HCT116 (cell line): ENCODE measurements at regions not wholly inside any gene's neighbourhood (a gene's known extent, or its start where the extent isn't known, plus 50 kb on each side); places are given as distances from the start of the nearest gene placed in this dataset.

Experiments
- ATAC-seq: fragments of 200-7000 bp; cut with Tn5 transposase; 2 replicates; pipeline ENCODE4 v1.9.1; 2020; ENCODE audit warnings: mild to moderate bottlenecking, moderate library complexity
- BruUV-seq: library from RNA; stranded (reverse); fragments of 400-500 nt; replicated peaks from 2 replicates; lab custom pipeline; 2021; lab: Mats Ljungman, UMichigan
- CTCF ChIA-PET: fragments of 300-600 bp; sonication (Branson Sonifier 250); formaldehyde crosslinking; loops from one replicate; lab custom pipeline; 2021; ENCODE audit warnings: antibody characterized with exemption; lab: Charles Lee
- POLR2A ChIA-PET: fragments of 300-600, 350-600 bp; sonication (Branson Sonifier 250); formaldehyde crosslinking; loops from one replicate; lab custom pipeline; 2021; ENCODE audit warnings: antibody characterized with exemption; lab: Charles Lee
- RAD21 ChIA-PET, 2 experiments: fragments of 300-600 bp; sonication (Branson Sonifier 250); formaldehyde crosslinking; loops; one replicate each; lab custom pipeline; 2023; ENCODE audit warnings: low total read pairs in 2 of 2; ENCODE audit not compliant: uncharacterized antibody in 2 of 2, unreplicated experiment in 2 of 2, low non-redundant PET in 1 of 2; lab: Charles Lee
- DNase-seq: peaks from one replicate; pipeline ENCODE4 v3.0.0-alpha.2; 2010; ENCODE audit warnings: low read depth, low spot score
- H2AFZ ChIP-seq: fragments of 200-600 bp; shearing (Covaris generic), sonication (generic); 2 replicates; pipeline ENCODE4 v1.6.1; 2017; ENCODE audit warnings: low read depth, mixed run types, mixed read lengths, antibody characterized with exemption, low read length; ENCODE audit not compliant: poor library complexity, severe bottlenecking
- H3K27ac ChIP-seq: 2 replicates; pipeline ENCODE4 v1.5.1; 2012; ENCODE audit warnings: low read depth, low read length
- H3K27me3 ChIP-seq: fragments of 200-600 bp; sonication (generic); 2 replicates; pipeline ENCODE4 v1.6.1; 2016; ENCODE audit warnings: mixed run types, low read length, mixed read lengths; ENCODE audit not compliant: insufficient read depth
- H3K36me3 ChIP-seq, 2 experiments: fragments of 200-500 bp in 1 of 2; fragments of 200-600 bp in 1 of 2; sonication (Bioruptor generic) in 1 of 2; sonication (generic) in 1 of 2; 2 replicates each; pipeline versions ENCODE4 v1.5.1 to v1.6.1; 2014 to 2016; ENCODE audit warnings: low read length in 2 of 2, inconsistent platforms in 1 of 2, mixed read lengths in 1 of 2, mixed run types in 1 of 2; ENCODE audit not compliant: insufficient read depth in 2 of 2, control insufficient read depth in 1 of 2
- H3K4me1 ChIP-seq, 2 experiments: fragments of 200-600 bp in 1 of 2; sonication (generic) in 1 of 2; 2 replicates each; pipeline versions ENCODE4 v1.5.1 to v1.6.1; 2012 to 2017; ENCODE audit warnings: low read length in 2 of 2, inconsistent platforms in 1 of 2, mild to moderate bottlenecking in 1 of 2, mixed read lengths in 1 of 2, mixed run types in 1 of 2, moderate library complexity in 1 of 2; ENCODE audit not compliant: insufficient read depth in 2 of 2, control insufficient read depth in 1 of 2
- H3K4me2 ChIP-seq: fragments of 200-600 bp; sonication (generic); 2 replicates; pipeline ENCODE4 v1.6.1; 2017; ENCODE audit warnings: mixed run types, low read length, mixed read lengths
- H3K4me3 ChIP-seq, 2 experiments: fragments of 200-600 bp in 1 of 2; sonication (generic) in 1 of 2; replicated peaks in 1 of 2; 2 replicates each; pipeline ENCODE4 v1.5.1; 2011 to 2016; ENCODE audit warnings: low read length in 2 of 2, control low read depth in 1 of 2, low read depth in 1 of 2, mild to moderate bottlenecking in 1 of 2, mixed read lengths in 1 of 2, mixed run types in 1 of 2
- H3K79me2 ChIP-seq: fragments of 200-600 bp; sonication (generic); 2 replicates; pipeline ENCODE4 v1.6.1; 2017; ENCODE audit warnings: mild to moderate bottlenecking, mixed run types, low read length, moderate library complexity, mixed read lengths; ENCODE audit not compliant: insufficient read depth
- H3K9ac ChIP-seq: fragments of 200-600 bp; sonication (generic); 2 replicates; pipeline ENCODE4 v1.6.1; 2016; ENCODE audit warnings: low read length, mixed read lengths
- H3K9me2 ChIP-seq: fragments of 200-600 bp; sonication (generic), shearing (Covaris generic); 2 replicates; pipeline ENCODE4 v1.6.1; 2017; ENCODE audit warnings: mixed run types, mild to moderate bottlenecking, moderate library complexity; ENCODE audit not compliant: insufficient read depth
- H3K9me3 ChIP-seq, 2 experiments: fragments of 200-500 bp in 1 of 2; fragments of 200-600 bp in 1 of 2; sonication (Bioruptor generic) in 1 of 2; sonication (generic) in 1 of 2; 2 replicates each; pipeline ENCODE4 v1.6.1; 2014 to 2017; ENCODE audit warnings: low read length in 2 of 2, mixed read lengths in 2 of 2, inconsistent platforms in 1 of 2, low read depth in 1 of 2, mild to moderate bottlenecking in 1 of 2, mixed run types in 1 of 2, moderate library complexity in 1 of 2; ENCODE audit not compliant: control insufficient read depth in 1 of 2, insufficient read depth in 1 of 2
- H4K20me1 ChIP-seq: fragments of 200-600 bp; sonication (generic), shearing (Covaris generic); 2 replicates; pipeline ENCODE4 v1.6.1; 2017; ENCODE audit warnings: mixed run types, mild to moderate bottlenecking, moderate library complexity; ENCODE audit not compliant: insufficient read depth
- CBX3 ChIP-seq: IDR thresholded peaks from 2 replicates; pipeline ENCODE4 v1.6.1; 2012; ENCODE audit warnings: low read depth
- CEBPB ChIP-seq: IDR thresholded peaks from 2 replicates; pipeline ENCODE4 v1.6.1; 2012; ENCODE audit warnings: low read depth
- EGR1 ChIP-seq: IDR thresholded peaks from 2 replicates; pipeline ENCODE4 v1.6.1; 2012; ENCODE audit warnings: low read depth
- EZH2 ChIP-seq: fragments of 200-600 bp; sonication (generic); IDR thresholded peaks from 2 replicates; pipeline ENCODE4 v1.6.1; 2017; ENCODE audit warnings: antibody characterized with exemption, mixed run types
- JUND ChIP-seq: IDR thresholded peaks from 2 replicates; pipeline ENCODE4 v1.6.1; 2012
- POLR2AphosphoS5 ChIP-seq: IDR thresholded peaks from 2 replicates; pipeline ENCODE4 v1.6.1; 2011; ENCODE audit warnings: mild to moderate bottlenecking, low read depth, low read length, moderate library complexity
- RAD21 ChIP-seq: IDR thresholded peaks from 2 replicates; pipeline ENCODE4 v1.6.1; 2012; ENCODE audit warnings: low read depth, mild to moderate bottlenecking
- SRF ChIP-seq: IDR thresholded peaks from 2 replicates; pipeline ENCODE4 v1.6.1; 2012; ENCODE audit warnings: low read depth
- TCF7L2 ChIP-seq: IDR thresholded peaks from 2 replicates; pipeline ENCODE4 v1.7.0; 2011; ENCODE audit warnings: borderline replicate concordance, inconsistent platforms; ENCODE audit not compliant: insufficient read depth, insufficient read length; ENCODE audit errors: extremely low read depth
- YY1 ChIP-seq: IDR thresholded peaks from 2 replicates; pipeline ENCODE4 v1.6.1; 2011; ENCODE audit warnings: low read length, low read depth, moderate library complexity, mild to moderate bottlenecking; ENCODE audit not compliant: insufficient replicate concordance; ENCODE audit errors: extremely low read depth
- ZNF274 ChIP-seq: fragments of 200-500 bp; sonication (Bioruptor generic); IDR thresholded peaks from 2 replicates; pipeline ENCODE4 v1.6.1; 2014; ENCODE audit warnings: mild to moderate bottlenecking, low read depth, low read length, inconsistent platforms
- intact Hi-C: fragments of 100-400 bp; cut with micrococcal nuclease; formaldehyde crosslinking; loops from 2 replicates; pipeline ENCODE4 v1.10.0; 2022
- TF ChIP-seq, protein P1 (sequence below): IDR thresholded peaks from 2 replicates; pipeline ENCODE4 v1.6.1; 2012; ENCODE audit warnings: low read depth
- TF ChIP-seq, protein P2 (sequence below): IDR thresholded peaks from 2 replicates; pipeline ENCODE4 v1.6.1; 2011; ENCODE audit warnings: mild to moderate bottlenecking, low read length, moderate library complexity; ENCODE audit not compliant: insufficient replicate concordance; ENCODE audit errors: extremely low read depth

DNA sequence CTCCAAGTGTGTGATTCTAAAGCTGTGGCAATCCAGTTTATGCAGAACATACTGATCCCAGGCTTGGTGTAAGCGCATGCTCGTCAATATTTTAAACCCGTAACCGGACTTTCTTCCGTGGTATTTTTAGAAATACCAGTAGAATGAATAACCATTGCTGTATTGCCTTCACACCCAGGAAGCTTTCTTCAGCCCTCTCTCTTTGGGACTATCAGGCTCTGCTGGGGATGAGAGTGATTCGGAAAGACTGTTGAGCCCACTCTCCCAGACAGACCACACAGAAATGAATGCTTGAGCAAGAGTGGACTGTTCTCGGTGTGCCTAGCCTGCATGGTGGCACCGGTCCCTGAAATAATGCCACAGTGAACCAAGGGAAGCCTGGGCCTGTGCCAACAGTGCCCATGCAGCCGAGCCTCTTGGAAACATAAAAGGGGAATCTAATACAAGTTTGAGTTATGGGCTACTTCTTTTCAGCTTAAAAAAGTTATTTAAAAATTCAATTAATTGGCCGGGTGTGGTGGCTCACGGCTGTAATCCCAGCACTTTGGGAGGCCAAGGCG, 89.9 kb upstream of the ELAC2 start:
- intact Hi-C loops, result no loop called here
- ChIA-PET RAD21 (no interaction called here), POLR2A (no interaction called here), CTCF (no interaction called here)
- no peak for TF ChIP-seq EGR1
- TF ChIP-seq CEBPB, result no peak
- TF ChIP-seq, protein P1, sequence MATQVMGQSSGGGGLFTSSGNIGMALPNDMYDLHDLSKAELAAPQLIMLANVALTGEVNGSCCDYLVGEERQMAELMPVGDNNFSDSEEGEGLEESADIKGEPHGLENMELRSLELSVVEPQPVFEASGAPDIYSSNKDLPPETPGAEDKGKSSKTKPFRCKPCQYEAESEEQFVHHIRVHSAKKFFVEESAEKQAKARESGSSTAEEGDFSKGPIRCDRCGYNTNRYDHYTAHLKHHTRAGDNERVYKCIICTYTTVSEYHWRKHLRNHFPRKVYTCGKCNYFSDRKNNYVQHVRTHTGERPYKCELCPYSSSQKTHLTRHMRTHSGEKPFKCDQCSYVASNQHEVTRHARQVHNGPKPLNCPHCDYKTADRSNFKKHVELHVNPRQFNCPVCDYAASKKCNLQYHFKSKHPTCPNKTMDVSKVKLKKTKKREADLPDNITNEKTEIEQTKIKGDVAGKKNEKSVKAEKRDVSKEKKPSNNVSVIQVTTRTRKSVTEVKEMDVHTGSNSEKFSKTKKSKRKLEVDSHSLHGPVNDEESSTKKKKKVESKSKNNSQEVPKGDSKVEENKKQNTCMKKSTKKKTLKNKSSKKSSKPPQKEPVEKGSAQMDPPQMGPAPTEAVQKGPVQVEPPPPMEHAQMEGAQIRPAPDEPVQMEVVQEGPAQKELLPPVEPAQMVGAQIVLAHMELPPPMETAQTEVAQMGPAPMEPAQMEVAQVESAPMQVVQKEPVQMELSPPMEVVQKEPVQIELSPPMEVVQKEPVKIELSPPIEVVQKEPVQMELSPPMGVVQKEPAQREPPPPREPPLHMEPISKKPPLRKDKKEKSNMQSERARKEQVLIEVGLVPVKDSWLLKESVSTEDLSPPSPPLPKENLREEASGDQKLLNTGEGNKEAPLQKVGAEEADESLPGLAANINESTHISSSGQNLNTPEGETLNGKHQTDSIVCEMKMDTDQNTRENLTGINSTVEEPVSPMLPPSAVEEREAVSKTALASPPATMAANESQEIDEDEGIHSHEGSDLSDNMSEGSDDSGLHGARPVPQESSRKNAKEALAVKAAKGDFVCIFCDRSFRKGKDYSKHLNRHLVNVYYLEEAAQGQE, result no peak
- TF ChIP-seq, protein P2, sequence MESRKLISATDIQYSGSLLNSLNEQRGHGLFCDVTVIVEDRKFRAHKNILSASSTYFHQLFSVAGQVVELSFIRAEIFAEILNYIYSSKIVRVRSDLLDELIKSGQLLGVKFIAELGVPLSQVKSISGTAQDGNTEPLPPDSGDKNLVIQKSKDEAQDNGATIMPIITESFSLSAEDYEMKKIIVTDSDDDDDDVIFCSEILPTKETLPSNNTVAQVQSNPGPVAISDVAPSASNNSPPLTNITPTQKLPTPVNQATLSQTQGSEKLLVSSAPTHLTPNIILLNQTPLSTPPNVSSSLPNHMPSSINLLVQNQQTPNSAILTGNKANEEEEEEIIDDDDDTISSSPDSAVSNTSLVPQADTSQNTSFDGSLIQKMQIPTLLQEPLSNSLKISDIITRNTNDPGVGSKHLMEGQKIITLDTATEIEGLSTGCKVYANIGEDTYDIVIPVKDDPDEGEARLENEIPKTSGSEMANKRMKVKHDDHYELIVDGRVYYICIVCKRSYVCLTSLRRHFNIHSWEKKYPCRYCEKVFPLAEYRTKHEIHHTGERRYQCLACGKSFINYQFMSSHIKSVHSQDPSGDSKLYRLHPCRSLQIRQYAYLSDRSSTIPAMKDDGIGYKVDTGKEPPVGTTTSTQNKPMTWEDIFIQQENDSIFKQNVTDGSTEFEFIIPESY, result no peak
- TF ChIP-seq SRF, result no peak
- TF ChIP-seq TCF7L2, result no peak
- TF ChIP-seq POLR2AphosphoS5, result no peak
- no peak for TF ChIP-seq YY1
- TF ChIP-seq RAD21, result no peak
- TF ChIP-seq CBX3, result no peak
- no peak for TF ChIP-seq JUND
- no peak for TF ChIP-seq ZNF274
- TF ChIP-seq EZH2, result no peak
- Histone ChIP-seq H3K9me2 (no peaks in the 10 kb centered on the region), H3K79me2 (no peaks in the 10 kb centered on the region), H3K36me3 (no peaks in the 10 kb centered on the region), H3K27ac (no peak overlapping the region), H3K9ac (no peak overlapping the region), H3K9me3 (no peaks in the 10 kb centered on the region), H3K4me3 (no peak overlapping the region), H3K27me3 (peaks cover 10% of the 10 kb centered on the region; the same call in 1 of the 2 replicates), H2AFZ (no peak overlapping the region), H3K4me1 (no peaks in the 10 kb centered on the region), H3K4me2 (no peak overlapping the region), H4K20me1 (no peaks in the 10 kb centered on the region)
- DNase-seq, result no peak
- no peak for ATAC-seq
- no TSS peak for BruUV-seq
